HEK293 (cell line): ENCODE measurements at regions not wholly inside any gene's neighbourhood (a gene's known extent, or its start where the extent isn't known, plus 50 kb on each side); places are given as distances from the start of the nearest gene placed in this dataset.

Source experiments
- GLIS2 ChIP-seq: fragments of 450-650 bp; formaldehyde crosslinking; IDR thresholded peaks from 2 replicates; pipeline ENCODE4 v1.5.1; 2016; ENCODE audit warnings: missing biosample characterization, missing genetic modification characterization
- HOXC10 ChIP-seq: sonication (generic); formaldehyde crosslinking; IDR thresholded peaks from 2 replicates; pipeline ENCODE4 v1.8.1; 2023; ENCODE audit warnings: mild to moderate bottlenecking, missing genetic modification reagents
- IKZF3 ChIP-seq: fragments of 450-650 bp; IDR thresholded peaks from 2 replicates; pipeline ENCODE4 v1.5.0; 2018; ENCODE audit warnings: missing biosample characterization, mild to moderate bottlenecking, missing genetic modification characterization, moderate library complexity
- MZF1 ChIP-seq: fragments of 450-650 bp; formaldehyde crosslinking; IDR thresholded peaks from 2 replicates; pipeline ENCODE4 v1.5.1; 2017; ENCODE audit warnings: missing biosample characterization, missing genetic modification characterization, borderline replicate concordance
- SP2 ChIP-seq: fragments of 450-650 bp; formaldehyde crosslinking; IDR thresholded peaks from 2 replicates; pipeline ENCODE4 v1.5.1; 2016; ENCODE audit warnings: missing biosample characterization, missing genetic modification characterization
- ZIC2 ChIP-seq: fragments of 450-650 bp; formaldehyde crosslinking; IDR thresholded peaks from 2 replicates; pipeline ENCODE4 v1.5.1; 2016; ENCODE audit warnings: missing biosample characterization, missing genetic modification characterization
- ZNF211 ChIP-seq: fragments of 450-650 bp; formaldehyde crosslinking; IDR thresholded peaks from 2 replicates; pipeline ENCODE4 v1.5.1; 2016; ENCODE audit warnings: low read depth, missing biosample characterization, missing genetic modification characterization
- ZNF221 ChIP-seq: fragments of 450-650 bp; formaldehyde crosslinking; IDR thresholded peaks from 2 replicates; pipeline ENCODE4 v1.5.1; 2017; ENCODE audit warnings: missing biosample characterization, missing genetic modification characterization, borderline replicate concordance
- ZNF416 ChIP-seq: fragments of 450-650 bp; formaldehyde crosslinking; IDR thresholded peaks from 2 replicates; pipeline ENCODE4 v1.5.1; 2016; ENCODE audit warnings: missing biosample characterization, missing genetic modification characterization
- ZNF514 ChIP-seq: fragments of 450-650 bp; formaldehyde crosslinking; IDR thresholded peaks from 2 replicates; pipeline ENCODE4 v1.5.1; 2016; ENCODE audit warnings: missing biosample characterization, missing genetic modification characterization
- ZNF529 ChIP-seq: fragments of 450-650 bp; formaldehyde crosslinking; IDR thresholded peaks from 2 replicates; pipeline ENCODE4 v1.5.1; 2017; ENCODE audit warnings: missing genetic modification characterization, missing biosample characterization; ENCODE audit not compliant: insufficient replicate concordance
- ZNF560 ChIP-seq: fragments of 450-650 bp; formaldehyde crosslinking; IDR thresholded peaks from 2 replicates; pipeline ENCODE4 v1.5.1; 2017; ENCODE audit warnings: missing biosample characterization, missing genetic modification characterization, borderline replicate concordance
- ZNF571 ChIP-seq: fragments of 450-650 bp; formaldehyde crosslinking; IDR thresholded peaks from 2 replicates; pipeline ENCODE4 v1.5.0; 2017; ENCODE audit warnings: missing biosample characterization, missing genetic modification characterization
- ZNF629 ChIP-seq: fragments of 450-650 bp; formaldehyde crosslinking; IDR thresholded peaks from 2 replicates; pipeline ENCODE4 v1.5.1; 2017; ENCODE audit warnings: missing biosample characterization, missing genetic modification characterization
- ZNF658 ChIP-seq: fragments of 450-650 bp; formaldehyde crosslinking; IDR thresholded peaks from 2 replicates; pipeline ENCODE4; 2016; ENCODE audit warnings: missing biosample characterization, missing genetic modification characterization
- ZNF777 ChIP-seq: fragments of 450-650 bp; formaldehyde crosslinking; IDR thresholded peaks from 2 replicates; pipeline ENCODE4 v1.5.1; 2017; ENCODE audit warnings: missing biosample characterization, missing genetic modification characterization, borderline replicate concordance
- ZNF792 ChIP-seq: fragments of 450-650 bp; formaldehyde crosslinking; IDR thresholded peaks from 2 replicates; pipeline ENCODE4 v1.5.1; 2016; ENCODE audit warnings: missing biosample characterization, missing genetic modification characterization
- TF ChIP-seq, protein P1 (sequence below): fragments of 450-650 bp; formaldehyde crosslinking; IDR thresholded peaks from 2 replicates; pipeline ENCODE4 v1.5.1; 2016; ENCODE audit warnings: missing biosample characterization, missing genetic modification characterization
- TF ChIP-seq, protein P2 (sequence below): fragments of 450-650 bp; formaldehyde crosslinking; IDR thresholded peaks from 2 replicates; pipeline ENCODE4 v1.5.1; 2017; ENCODE audit warnings: missing biosample characterization, missing genetic modification characterization
- TF ChIP-seq, protein P3 (sequence below): fragments of 450-650 bp; formaldehyde crosslinking; IDR thresholded peaks from 2 replicates; pipeline ENCODE4 v1.5.1; 2016; ENCODE audit warnings: missing biosample characterization, missing genetic modification characterization
- TF ChIP-seq, protein P4 (sequence below): fragments of 450-650 bp; formaldehyde crosslinking; IDR thresholded peaks from 2 replicates; pipeline ENCODE4 v1.5.1; 2016; ENCODE audit warnings: missing biosample characterization, missing genetic modification characterization
- TF ChIP-seq, protein P5 (sequence below): fragments of 450-650 bp; formaldehyde crosslinking; IDR thresholded peaks from 2 replicates; pipeline ENCODE4 v1.5.1; 2016; ENCODE audit warnings: missing biosample characterization, missing genetic modification characterization
- TF ChIP-seq, protein P6 (sequence below): fragments of 450-650 bp; formaldehyde crosslinking; IDR thresholded peaks from 2 replicates; pipeline ENCODE4 v1.5.1; 2016; ENCODE audit warnings: missing biosample characterization, missing genetic modification characterization
- TF ChIP-seq, protein P7 (sequence below): fragments of 450-650 bp; IDR thresholded peaks from 2 replicates; pipeline ENCODE4 v1.5.1; 2018; ENCODE audit warnings: missing biosample characterization, mild to moderate bottlenecking, missing genetic modification characterization
- TF ChIP-seq, protein P8 (sequence below): fragments of 450-650 bp; formaldehyde crosslinking; IDR thresholded peaks from 2 replicates; pipeline ENCODE4 v1.5.1; 2016; ENCODE audit warnings: missing biosample characterization, missing genetic modification characterization, low read depth

DNA sequence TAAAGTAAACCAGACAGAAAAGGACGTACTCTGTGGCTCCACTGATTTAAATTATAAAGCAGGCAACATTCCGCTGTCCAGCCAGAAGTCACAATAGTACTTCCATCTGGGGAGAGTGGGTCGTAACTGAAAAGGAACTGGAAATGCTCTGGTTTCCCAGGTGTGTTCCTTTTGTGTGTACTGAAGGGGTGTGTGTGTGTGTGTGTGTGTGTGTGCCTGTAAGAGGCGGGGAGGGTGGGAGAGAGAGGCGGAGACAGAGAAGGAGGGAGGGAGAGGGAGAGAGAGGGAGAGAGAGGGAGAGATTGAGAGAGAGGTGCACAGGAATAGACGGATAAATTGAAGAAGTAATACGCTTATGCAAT lies 178.4 kb upstream of the ZNF184 start (continued):
- no peak for TF ChIP-seq HOXC10 (CRISPR knock-in tag)
- TF ChIP-seq, protein P1, sequence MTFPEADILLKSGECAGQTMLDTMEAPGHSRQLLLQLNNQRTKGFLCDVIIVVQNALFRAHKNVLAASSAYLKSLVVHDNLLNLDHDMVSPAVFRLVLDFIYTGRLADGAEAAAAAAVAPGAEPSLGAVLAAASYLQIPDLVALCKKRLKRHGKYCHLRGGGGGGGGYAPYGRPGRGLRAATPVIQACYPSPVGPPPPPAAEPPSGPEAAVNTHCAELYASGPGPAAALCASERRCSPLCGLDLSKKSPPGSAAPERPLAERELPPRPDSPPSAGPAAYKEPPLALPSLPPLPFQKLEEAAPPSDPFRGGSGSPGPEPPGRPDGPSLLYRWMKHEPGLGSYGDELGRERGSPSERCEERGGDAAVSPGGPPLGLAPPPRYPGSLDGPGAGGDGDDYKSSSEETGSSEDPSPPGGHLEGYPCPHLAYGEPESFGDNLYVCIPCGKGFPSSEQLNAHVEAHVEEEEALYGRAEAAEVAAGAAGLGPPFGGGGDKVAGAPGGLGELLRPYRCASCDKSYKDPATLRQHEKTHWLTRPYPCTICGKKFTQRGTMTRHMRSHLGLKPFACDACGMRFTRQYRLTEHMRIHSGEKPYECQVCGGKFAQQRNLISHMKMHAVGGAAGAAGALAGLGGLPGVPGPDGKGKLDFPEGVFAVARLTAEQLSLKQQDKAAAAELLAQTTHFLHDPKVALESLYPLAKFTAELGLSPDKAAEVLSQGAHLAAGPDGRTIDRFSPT (tag by site-specific recombination): no peak
- no peak for TF ChIP-seq MZF1
- TF ChIP-seq, protein P2, sequence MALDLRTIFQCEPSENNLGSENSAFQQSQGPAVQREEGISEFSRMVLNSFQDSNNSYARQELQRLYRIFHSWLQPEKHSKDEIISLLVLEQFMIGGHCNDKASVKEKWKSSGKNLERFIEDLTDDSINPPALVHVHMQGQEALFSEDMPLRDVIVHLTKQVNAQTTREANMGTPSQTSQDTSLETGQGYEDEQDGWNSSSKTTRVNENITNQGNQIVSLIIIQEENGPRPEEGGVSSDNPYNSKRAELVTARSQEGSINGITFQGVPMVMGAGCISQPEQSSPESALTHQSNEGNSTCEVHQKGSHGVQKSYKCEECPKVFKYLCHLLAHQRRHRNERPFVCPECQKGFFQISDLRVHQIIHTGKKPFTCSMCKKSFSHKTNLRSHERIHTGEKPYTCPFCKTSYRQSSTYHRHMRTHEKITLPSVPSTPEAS: peak; percentile 96
- no peak; the same call in 1 of the 2 replicates for TF ChIP-seq ZNF629
- TF ChIP-seq SP2 (tag by site-specific recombination): no peak
- TF ChIP-seq, protein P3, sequence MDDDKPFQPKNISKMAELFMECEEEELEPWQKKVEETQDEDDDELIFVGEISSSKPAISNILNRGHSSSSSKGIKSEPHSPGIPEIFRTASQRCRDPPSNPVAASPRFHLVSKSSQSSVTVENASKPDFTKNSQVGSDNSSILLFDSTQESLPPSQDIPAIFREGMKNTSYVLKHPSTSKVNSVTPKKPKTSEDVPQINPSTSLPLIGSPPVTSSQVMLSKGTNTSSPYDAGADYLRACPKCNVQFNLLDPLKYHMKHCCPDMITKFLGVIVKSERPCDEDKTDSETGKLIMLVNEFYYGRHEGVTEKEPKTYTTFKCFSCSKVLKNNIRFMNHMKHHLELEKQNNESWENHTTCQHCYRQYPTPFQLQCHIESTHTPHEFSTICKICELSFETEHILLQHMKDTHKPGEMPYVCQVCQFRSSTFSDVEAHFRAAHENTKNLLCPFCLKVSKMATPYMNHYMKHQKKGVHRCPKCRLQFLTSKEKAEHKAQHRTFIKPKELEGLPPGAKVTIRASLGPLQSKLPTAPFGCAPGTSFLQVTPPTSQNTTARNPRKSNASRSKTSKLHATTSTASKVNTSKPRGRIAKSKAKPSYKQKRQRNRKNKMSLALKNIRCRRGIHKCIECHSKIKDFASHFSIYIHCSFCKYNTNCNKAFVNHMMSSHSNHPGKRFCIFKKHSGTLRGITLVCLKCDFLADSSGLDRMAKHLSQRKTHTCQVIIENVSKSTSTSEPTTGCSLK (tag by site-specific recombination): no peak
- no peak for TF ChIP-seq ZNF529 (tag by site-specific recombination)
- TF ChIP-seq, protein P4, sequence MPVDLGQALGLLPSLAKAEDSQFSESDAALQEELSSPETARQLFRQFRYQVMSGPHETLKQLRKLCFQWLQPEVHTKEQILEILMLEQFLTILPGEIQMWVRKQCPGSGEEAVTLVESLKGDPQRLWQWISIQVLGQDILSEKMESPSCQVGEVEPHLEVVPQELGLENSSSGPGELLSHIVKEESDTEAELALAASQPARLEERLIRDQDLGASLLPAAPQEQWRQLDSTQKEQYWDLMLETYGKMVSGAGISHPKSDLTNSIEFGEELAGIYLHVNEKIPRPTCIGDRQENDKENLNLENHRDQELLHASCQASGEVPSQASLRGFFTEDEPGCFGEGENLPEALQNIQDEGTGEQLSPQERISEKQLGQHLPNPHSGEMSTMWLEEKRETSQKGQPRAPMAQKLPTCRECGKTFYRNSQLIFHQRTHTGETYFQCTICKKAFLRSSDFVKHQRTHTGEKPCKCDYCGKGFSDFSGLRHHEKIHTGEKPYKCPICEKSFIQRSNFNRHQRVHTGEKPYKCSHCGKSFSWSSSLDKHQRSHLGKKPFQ (tag by site-specific recombination): peak; percentile 98
- TF ChIP-seq, protein P5, sequence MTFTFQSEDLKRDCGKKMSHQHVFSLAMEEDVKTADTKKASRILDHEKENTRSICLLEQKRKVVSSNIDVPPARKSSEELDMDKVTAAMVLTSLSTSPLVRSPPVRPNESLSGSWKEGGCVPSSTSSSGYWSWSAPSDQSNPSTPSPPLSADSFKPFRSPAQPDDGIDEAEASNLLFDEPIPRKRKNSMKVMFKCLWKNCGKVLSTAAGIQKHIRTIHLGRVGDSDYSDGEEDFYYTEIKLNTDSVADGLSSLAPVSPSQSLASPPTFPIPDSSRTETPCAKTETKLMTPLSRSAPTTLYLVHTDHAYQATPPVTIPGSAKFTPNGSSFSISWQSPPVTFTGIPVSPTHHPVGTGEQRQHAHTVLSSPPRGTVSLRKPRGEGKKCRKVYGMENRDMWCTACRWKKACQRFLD (tag by site-specific recombination): no peak
- TF ChIP-seq ZNF221 (tag by site-specific recombination): no peak
- no peak for TF ChIP-seq ZIC2 (tag by site-specific recombination)
- no peak for TF ChIP-seq ZNF792 (tag by site-specific recombination)
- TF ChIP-seq, protein P6, sequence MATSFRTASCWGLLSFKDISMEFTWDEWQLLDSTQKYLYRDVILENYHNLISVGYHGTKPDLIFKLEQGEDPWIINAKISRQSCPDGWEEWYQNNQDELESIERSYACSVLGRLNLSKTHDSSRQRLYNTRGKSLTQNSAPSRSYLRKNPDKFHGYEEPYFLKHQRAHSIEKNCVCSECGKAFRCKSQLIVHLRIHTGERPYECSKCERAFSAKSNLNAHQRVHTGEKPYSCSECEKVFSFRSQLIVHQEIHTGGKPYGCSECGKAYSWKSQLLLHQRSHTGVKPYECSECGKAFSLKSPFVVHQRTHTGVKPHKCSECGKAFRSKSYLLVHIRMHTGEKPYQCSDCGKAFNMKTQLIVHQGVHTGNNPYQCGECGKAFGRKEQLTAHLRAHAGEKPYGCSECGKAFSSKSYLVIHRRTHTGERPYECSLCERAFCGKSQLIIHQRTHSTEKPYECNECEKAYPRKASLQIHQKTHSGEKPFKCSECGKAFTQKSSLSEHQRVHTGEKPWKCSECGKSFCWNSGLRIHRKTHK (tag by site-specific recombination): no peak
- TF ChIP-seq ZNF211: no peak
- TF ChIP-seq ZNF514 (tag by site-specific recombination): no peak
- TF ChIP-seq, protein P7, sequence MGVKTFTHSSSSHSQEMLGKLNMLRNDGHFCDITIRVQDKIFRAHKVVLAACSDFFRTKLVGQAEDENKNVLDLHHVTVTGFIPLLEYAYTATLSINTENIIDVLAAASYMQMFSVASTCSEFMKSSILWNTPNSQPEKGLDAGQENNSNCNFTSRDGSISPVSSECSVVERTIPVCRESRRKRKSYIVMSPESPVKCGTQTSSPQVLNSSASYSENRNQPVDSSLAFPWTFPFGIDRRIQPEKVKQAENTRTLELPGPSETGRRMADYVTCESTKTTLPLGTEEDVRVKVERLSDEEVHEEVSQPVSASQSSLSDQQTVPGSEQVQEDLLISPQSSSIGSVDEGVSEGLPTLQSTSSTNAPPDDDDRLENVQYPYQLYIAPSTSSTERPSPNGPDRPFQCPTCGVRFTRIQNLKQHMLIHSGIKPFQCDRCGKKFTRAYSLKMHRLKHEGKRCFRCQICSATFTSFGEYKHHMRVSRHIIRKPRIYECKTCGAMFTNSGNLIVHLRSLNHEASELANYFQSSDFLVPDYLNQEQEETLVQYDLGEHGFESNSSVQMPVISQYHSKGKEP: no peak
- TF ChIP-seq, protein P8, sequence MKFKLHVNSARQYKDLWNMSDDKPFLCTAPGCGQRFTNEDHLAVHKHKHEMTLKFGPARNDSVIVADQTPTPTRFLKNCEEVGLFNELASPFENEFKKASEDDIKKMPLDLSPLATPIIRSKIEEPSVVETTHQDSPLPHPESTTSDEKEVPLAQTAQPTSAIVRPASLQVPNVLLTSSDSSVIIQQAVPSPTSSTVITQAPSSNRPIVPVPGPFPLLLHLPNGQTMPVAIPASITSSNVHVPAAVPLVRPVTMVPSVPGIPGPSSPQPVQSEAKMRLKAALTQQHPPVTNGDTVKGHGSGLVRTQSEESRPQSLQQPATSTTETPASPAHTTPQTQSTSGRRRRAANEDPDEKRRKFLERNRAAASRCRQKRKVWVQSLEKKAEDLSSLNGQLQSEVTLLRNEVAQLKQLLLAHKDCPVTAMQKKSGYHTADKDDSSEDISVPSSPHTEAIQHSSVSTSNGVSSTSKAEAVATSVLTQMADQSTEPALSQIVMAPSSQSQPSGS (tag by site-specific recombination): no peak
- no peak for TF ChIP-seq ZNF658
- TF ChIP-seq ZNF560: no peak
- TF ChIP-seq ZNF571 (tag by site-specific recombination): no peak
- no peak for TF ChIP-seq IKZF3 (tag by site-specific recombination)
- TF ChIP-seq GLIS2 (tag by site-specific recombination): no peak
- TF ChIP-seq ZNF777 (tag by site-specific recombination): peak; percentile 96
- TF ChIP-seq ZNF416: no peak
